PC-3 (cell line): ENCODE measurements at regions not wholly inside any gene's neighbourhood (a gene's known extent, or its start where the extent isn't known, plus 50 kb on each side); places are given as distances from the start of the nearest gene placed in this dataset.

Experiments used
- CTCF ChIP-seq: fragments of 300-600 bp; sonication (generic); conservative IDR thresholded peaks from 2 replicates; pipeline ENCODE4 v1.5.1; 2017; ENCODE audit warnings: antibody characterized with exemption, low read depth, mild to moderate bottlenecking, low read length
- EZH2phosphoT487 ChIP-seq: fragments of 300-600 bp; sonication (generic); IDR thresholded peaks from 2 replicates; pipeline ENCODE4 v1.6.1; 2018; ENCODE audit warnings: mild to moderate bottlenecking, antibody characterized with exemption, low read length, borderline replicate concordance

- TF ChIP-seq CTCF, result no peak
- no peak for TF ChIP-seq EZH2phosphoT487
Measured at GRCh38 chr5:38745836-38746732, 99.7 kb upstream of the OSMR start.
